H1 (cell line): ENCODE measurements at regions not wholly inside any gene's neighbourhood (a gene's known extent, or its start where the extent isn't known, plus 50 kb on each side); places are given as distances from the start of the nearest gene placed in this dataset.

Source experiments
- CTCF ChIA-PET: fragments of 300-600 bp; sonication (Branson Sonifier 250); formaldehyde crosslinking; loops from one replicate; lab custom pipeline; 2021; ENCODE audit not compliant: partially characterized antibody; lab: Charles Lee
- POLR2A ChIA-PET: fragments of 300-600 bp; sonication (Branson Sonifier 250); formaldehyde crosslinking; loops from one replicate; lab custom pipeline; 2021; ENCODE audit warnings: inconsistent platforms; ENCODE audit not compliant: partially characterized antibody; lab: Charles Lee
- DNase-seq, 2 experiments: peaks; one replicate each; pipeline versions ENCODE4 v3.0.0 to v3.0.0-alpha.2; 2010 to 2022; ENCODE audit warnings: low spot score in 2 of 2, low read depth in 1 of 2, mixed read lengths in 1 of 2
- FAIRE-seq: peaks from 2 replicates; lab custom pipeline; 2011; peaks lifted over from hg19 to GRCh38; lab: Jason Lieb, UNC
- H2AFZ ChIP-seq: 2 replicates; pipeline ENCODE4 v1.8.1; 2012; ENCODE audit warnings: low read length, inconsistent platforms
- H2AK5ac ChIP-seq: 2 replicates; pipeline ENCODE4 v1.6.1; 2013; ENCODE audit warnings: low read depth, low read length
- H2BK120ac ChIP-seq: replicated peaks from 2 replicates; pipeline ENCODE3; 2013; ENCODE audit warnings: low read depth, low read length, inconsistent platforms
- H2BK12ac ChIP-seq: 2 replicates; pipeline ENCODE4 v1.6.1; 2013; ENCODE audit warnings: low read depth, low read length
- H2BK15ac ChIP-seq: 2 replicates; pipeline ENCODE4 v1.6.1; 2013; ENCODE audit warnings: low read length
- H2BK20ac ChIP-seq: 2 replicates; pipeline ENCODE4 v1.6.1; 2013; ENCODE audit warnings: low read length
- H2BK5ac ChIP-seq: 2 replicates; pipeline ENCODE4 v1.6.1; 2013; ENCODE audit warnings: low read depth, low read length
- H3K14ac ChIP-seq: 2 replicates; pipeline ENCODE4 v1.6.1; 2013; ENCODE audit warnings: inconsistent platforms; ENCODE audit not compliant: insufficient read length
- H3K18ac ChIP-seq: 2 replicates; pipeline ENCODE4 v1.6.1; 2013; ENCODE audit warnings: low read length; ENCODE audit errors: extremely low read depth
- H3K23ac ChIP-seq: 2 replicates; pipeline ENCODE4 v1.6.1; 2013; ENCODE audit warnings: inconsistent platforms; ENCODE audit not compliant: insufficient read length
- H3K23me2 ChIP-seq: 2 replicates; pipeline ENCODE4 v1.6.1; 2013; ENCODE audit warnings: low read depth, low read length
- H3K27ac ChIP-seq: 2 replicates; pipeline ENCODE4 v1.6.1; 2011; ENCODE audit warnings: low read depth, low read length, inconsistent platforms
- H3K27me3 ChIP-seq, 4 experiments: replicated peaks in 1 of 4; 1 replicate in 1 of 4; 2 replicates in 3 of 4; pipeline versions ENCODE4 v1.6.1 to v1.8.1; 2011 to 2013; ENCODE audit warnings: low read length in 3 of 4, mild to moderate bottlenecking in 3 of 4, inconsistent platforms in 2 of 4, mixed read lengths in 2 of 4, moderate library complexity in 1 of 4; ENCODE audit not compliant: control insufficient read depth in 3 of 4, insufficient read depth in 3 of 4; ENCODE audit errors: extremely low read depth in 1 of 4
- H3K36me3 ChIP-seq, 4 experiments: 2 replicates each; pipeline versions ENCODE4 v1.6.1 to v1.8.1; 2011 to 2013; ENCODE audit warnings: mild to moderate bottlenecking in 4 of 4, low read length in 3 of 4, moderate library complexity in 2 of 4, control low read depth in 1 of 4, inconsistent platforms in 1 of 4; ENCODE audit not compliant: insufficient read depth in 4 of 4, control insufficient read depth in 2 of 4
- H3K4ac ChIP-seq: replicated peaks from 2 replicates; pipeline ENCODE3; 2013; ENCODE audit warnings: low read length, low read depth, mixed read lengths, inconsistent platforms; ENCODE audit not compliant: insufficient read length
- H3K4me1 ChIP-seq, 4 experiments: replicated peaks in 1 of 4; 1 replicate in 1 of 4; 2 replicates in 3 of 4; pipeline versions ENCODE4 v1.6.1 to v1.8.1; 2011 to 2013; ENCODE audit warnings: low read length in 3 of 4, inconsistent platforms in 2 of 4, mixed read lengths in 1 of 4; ENCODE audit not compliant: insufficient read depth in 4 of 4, control insufficient read depth in 3 of 4
- H3K4me2 ChIP-seq, 2 experiments: 2 replicates each; pipeline versions ENCODE4 v1.6.1 to v1.8.1; 2011 to 2013; ENCODE audit warnings: low read depth in 2 of 2, low read length in 2 of 2, control low read depth in 1 of 2, inconsistent platforms in 1 of 2, mild to moderate bottlenecking in 1 of 2; ENCODE audit not compliant: insufficient read depth in 1 of 2
- H3K4me3 ChIP-seq, 4 experiments: fragments of 200-600, 300-600 bp in 1 of 4; sonication (generic), shearing (Covaris generic), sonication (Bioruptor Twin) in 1 of 4; 2 replicates each; pipeline versions ENCODE4 v1.5.1 to v1.8.1; 2011 to 2016; ENCODE audit warnings: low read length in 4 of 4, low read depth in 3 of 4, control low read depth in 2 of 4, inconsistent platforms in 2 of 4, mild to moderate bottlenecking in 2 of 4, mixed read lengths in 1 of 4, moderate library complexity in 1 of 4; ENCODE audit not compliant: insufficient read depth in 2 of 4; ENCODE audit errors: extremely low read depth in 1 of 4
- H3K56ac ChIP-seq: replicated peaks from 2 replicates; pipeline ENCODE3; 2013; ENCODE audit warnings: low read depth, mild to moderate bottlenecking, mixed read lengths, low read length, inconsistent platforms; ENCODE audit not compliant: insufficient read length
- H3K79me1 ChIP-seq: 2 replicates; pipeline ENCODE4 v1.6.1; 2013; ENCODE audit warnings: low read depth, low read length, control low read depth
- H3K79me2 ChIP-seq, 2 experiments: 2 replicates each; pipeline versions ENCODE4 v1.6.1 to v1.8.1; 2012 to 2013; ENCODE audit warnings: low read length in 2 of 2, mild to moderate bottlenecking in 2 of 2, inconsistent platforms in 1 of 2; ENCODE audit not compliant: insufficient read depth in 2 of 2, control insufficient read depth in 1 of 2
- H3K9ac ChIP-seq, 4 experiments: replicated peaks in 1 of 4; 1 replicate in 1 of 4; 2 replicates in 3 of 4; pipeline versions ENCODE4 v1.6.1 to v1.8.1; 2011 to 2013; ENCODE audit warnings: low read depth in 3 of 4, low read length in 3 of 4, control low read depth in 2 of 4, mild to moderate bottlenecking in 2 of 4, moderate library complexity in 2 of 4, inconsistent platforms in 1 of 4; ENCODE audit errors: extremely low read depth in 1 of 4
- H3K9me3 ChIP-seq, 2 experiments: 2 replicates each; pipeline versions ENCODE4 v1.6.1 to v1.8.1; 2012 to 2013; ENCODE audit warnings: mild to moderate bottlenecking in 2 of 2, moderate library complexity in 2 of 2, control low read depth in 1 of 2, inconsistent platforms in 1 of 2, low read depth in 1 of 2, low read length in 1 of 2, mixed read lengths in 1 of 2; ENCODE audit not compliant: insufficient read depth in 2 of 2
- H4K20me1 ChIP-seq, 2 experiments: replicated peaks in 1 of 2; 2 replicates each; pipeline versions ENCODE3 to v1.8.1; 2011 to 2013; ENCODE audit warnings: inconsistent platforms in 2 of 2, low read length in 2 of 2, mild to moderate bottlenecking in 1 of 2; ENCODE audit not compliant: insufficient read depth in 2 of 2, control insufficient read depth in 1 of 2
- H4K5ac ChIP-seq: 2 replicates; pipeline ENCODE4 v1.6.1; 2013; ENCODE audit warnings: low read length, low read depth, mixed read lengths, inconsistent platforms; ENCODE audit not compliant: insufficient read length
- H4K8ac ChIP-seq: 2 replicates; pipeline ENCODE4 v1.8.0; 2013; ENCODE audit warnings: mild to moderate bottlenecking, moderate library complexity, low read length, inconsistent platforms; ENCODE audit not compliant: insufficient read depth; ENCODE audit errors: extremely low read depth
- H4K91ac ChIP-seq: replicated peaks from 2 replicates; pipeline ENCODE3; 2013; ENCODE audit warnings: low read length, mixed read lengths, inconsistent platforms; ENCODE audit not compliant: insufficient read length
- CEBPB ChIP-seq: IDR thresholded peaks from 2 replicates; pipeline ENCODE4 v1.6.1; 2012; ENCODE audit warnings: low read depth, low read length
- CREB1 ChIP-seq: IDR thresholded peaks from 2 replicates; pipeline ENCODE4 v1.6.1; 2012; ENCODE audit warnings: inconsistent platforms
- CTBP2 ChIP-seq: IDR thresholded peaks from 2 replicates; pipeline ENCODE4 v1.7.0; 2011; ENCODE audit warnings: borderline replicate concordance, mild to moderate bottlenecking, moderate library complexity, mixed read lengths, low read length; ENCODE audit not compliant: insufficient read depth, insufficient read length
- FOSL1 ChIP-seq: IDR thresholded peaks from 2 replicates; pipeline ENCODE4 v1.6.1; 2011; ENCODE audit warnings: mild to moderate bottlenecking, low read depth, low read length, moderate library complexity; ENCODE audit not compliant: insufficient read depth
- GABPA ChIP-seq: IDR thresholded peaks from 2 replicates; pipeline ENCODE4 v1.6.1; 2011; ENCODE audit warnings: mild to moderate bottlenecking, low read length, moderate library complexity, borderline replicate concordance; ENCODE audit not compliant: insufficient read depth
- GTF2F1 ChIP-seq: IDR thresholded peaks from 2 replicates; pipeline ENCODE4 v1.6.1; 2012; ENCODE audit warnings: low read depth, low read length, improper control_type of control experiment, borderline replicate concordance
- POU5F1 ChIP-seq: IDR thresholded peaks from 2 replicates; pipeline ENCODE4 v1.6.1; 2011; ENCODE audit warnings: low read depth, mild to moderate bottlenecking, low read length, moderate library complexity
- RBBP5 ChIP-seq: IDR thresholded peaks from 2 replicates; pipeline ENCODE4 v1.7.1; 2012; ENCODE audit warnings: low read depth, mild to moderate bottlenecking, inconsistent platforms, low read length, moderate library complexity, borderline replicate concordance
- RNF2 ChIP-seq: fragments of 200-900, 300-1000 bp; sonication (generic); IDR thresholded peaks from 2 replicates; pipeline ENCODE4 v1.7.1; 2016; ENCODE audit warnings: borderline replicate concordance, low read depth, mild to moderate bottlenecking, antibody characterized with exemption, low read length; ENCODE audit not compliant: poor library complexity, severe bottlenecking; ENCODE audit errors: missing control alignments
- SIN3A ChIP-seq, 2 experiments: IDR thresholded peaks in 1 of 2; conservative IDR thresholded peaks in 1 of 2; 2 replicates each; pipeline ENCODE4 v1.6.1; 2011 to 2012; ENCODE audit warnings: low read length in 2 of 2, improper control_type of control experiment in 1 of 2, low read depth in 1 of 2, mild to moderate bottlenecking in 1 of 2
- SP1 ChIP-seq: IDR thresholded peaks from 2 replicates; pipeline ENCODE4 v1.6.1; 2011; ENCODE audit warnings: low read depth, low read length
- SP4 ChIP-seq: IDR thresholded peaks from 2 replicates; pipeline ENCODE4 v1.6.1; 2012; ENCODE audit warnings: low read length, inconsistent platforms
- ZNF274 ChIP-seq: IDR thresholded peaks from 2 replicates; pipeline ENCODE4 v1.7.0; 2012; ENCODE audit warnings: low read length, borderline replicate concordance; ENCODE audit errors: extremely low read depth
- WGBS, 2 experiments: shearing (Covaris generic) in 1 of 2; methylation state at CpG; one replicate each; pipeline versions ENCODE4 v1.1.6 to v1.1.7; 2013 to 2015; ENCODE audit warnings: low lambda C conversion rate in 2 of 2, mixed read lengths in 2 of 2, inconsistent platforms in 1 of 2, low coverage in 1 of 2, missing lambda C conversion rate in 1 of 2; ENCODE audit not compliant: insufficient replicate concordance in 2 of 2, insufficient coverage in 1 of 2, insufficient read length in 1 of 2; ENCODE audit errors: extremely low coverage in 1 of 2, missing lambda C conversion rate in 1 of 2; 5-methylcytosine and 5-hydroxymethylcytosine counted together
- TF ChIP-seq, protein P1 (sequence below): IDR thresholded peaks from 2 replicates; pipeline ENCODE4 v1.6.1; 2012; ENCODE audit warnings: inconsistent platforms

GRCh38 chr1:42040159-42040558 lies 113.1 kb upstream of the GUCA2B start:
- POLR2A ChIA-PET = no interaction called here
- TF ChIP-seq, protein P1, sequence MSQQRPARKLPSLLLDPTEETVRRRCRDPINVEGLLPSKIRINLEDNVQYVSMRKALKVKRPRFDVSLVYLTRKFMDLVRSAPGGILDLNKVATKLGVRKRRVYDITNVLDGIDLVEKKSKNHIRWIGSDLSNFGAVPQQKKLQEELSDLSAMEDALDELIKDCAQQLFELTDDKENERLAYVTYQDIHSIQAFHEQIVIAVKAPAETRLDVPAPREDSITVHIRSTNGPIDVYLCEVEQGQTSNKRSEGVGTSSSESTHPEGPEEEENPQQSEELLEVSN = no peak
- TF ChIP-seq CREB1 (no peak), SP4 (no peak), GTF2F1 (no peak), POU5F1 (no peak), RNF2 (no peak), SIN3A (conservative IDR thresholded peaks at IDR 0.05 in 1 of 2, IDR thresholded peaks at IDR 0.05 in 1 of 2; ENCODE audit: low read depth in 1 of 2, low read length in 2 of 2) (no peak), FOSL1 (no peak), CTBP2 (no peak), ZNF274 (no peak), CEBPB (no peak), RBBP5 (no peak), GABPA (no peak), SP1 (no peak)

More at GRCh38 chr1:42040159-42040558, 113.1 kb upstream of the GUCA2B start:
- no peak overlapping the region for H3K23ac ChIP-seq
- H3K56ac ChIP-seq = no peak overlapping the region
- no peak overlapping the region for H4K5ac ChIP-seq
- H3K4ac ChIP-seq = no peak overlapping the region
- no peaks in the 10 kb centered on the region for H3K79me2 ChIP-seq
- H3K4me2 ChIP-seq = no peak overlapping the region
- WGBS, 2 experiments = 93% methylated on average over 14 of the region's 14 CpGs; no CpG with 5 or more reads in 1 of the 2 experiments
- no peak overlapping the region for H2BK20ac ChIP-seq
- DNase-seq = no peak
- H2AK5ac ChIP-seq = no peak overlapping the region
- no peak for FAIRE-seq
- no peaks in the 10 kb centered on the region for H3K36me3 ChIP-seq
- H3K23me2 ChIP-seq = peaks cover 7% of the 10 kb centered on the region; the same call in 1 of the 2 replicates
- no peak overlapping the region for H2BK120ac ChIP-seq
- H3K9me3 ChIP-seq = no peaks in the 10 kb centered on the region
- CTCF ChIA-PET = no interaction called here
- H4K8ac ChIP-seq = no peak overlapping the region
- H4K91ac ChIP-seq = no peak overlapping the region
- no peaks in the 10 kb centered on the region; a peak in 1 of 7 replicates for H3K4me1 ChIP-seq
- no peak overlapping the region for H2BK15ac ChIP-seq
- no peak overlapping the region for H3K9ac ChIP-seq
- H2AFZ ChIP-seq = no peak overlapping the region
- peaks cover 0 to 3% (median 1%) of the 10 kb centered on the region in 4 experiments; a peak in 3 of 7 replicates for H3K27me3 ChIP-seq
- H2BK12ac ChIP-seq = no peak overlapping the region
- H3K79me1 ChIP-seq = no peaks in the 10 kb centered on the region
- no peak overlapping the region for H2BK5ac ChIP-seq
- no peak overlapping the region for H3K14ac ChIP-seq
- H4K20me1 ChIP-seq = no peaks in the 10 kb centered on the region
- no peak overlapping the region for H3K4me3 ChIP-seq
- no peak overlapping the region for H3K27ac ChIP-seq
- H3K18ac ChIP-seq = no peak overlapping the region
